DMS 273 (cell line): ENCODE measurements at regions not wholly inside any gene's neighbourhood (a gene's known extent, or its start where the extent isn't known, plus 50 kb on each side); places are given as distances from the start of the nearest gene placed in this dataset.

Source experiments
- DNase-seq: peaks from one replicate; lab custom pipeline; 2025; ENCODE audit not compliant: unreplicated experiment; lab: John Stamatoyannopoulos, UW

- DNase-seq, result no peak
These were observed 532.7 kb downstream of the SOX2 start for GRCh38 chr3:182244222-182244971.

- no peak for DNase-seq
These were observed 533.3 kb downstream of the SOX2 start for GRCh38 chr3:182245059-182245458.

- DNase-seq, result no peak
These were observed 535.1 kb downstream of the SOX2 start for GRCh38 chr3:182246870-182247269.

GRCh38 chr3:182248349-182248880, 536.7 kb downstream of the SOX2 start:
- peak; percentile 49 for DNase-seq

DNA sequence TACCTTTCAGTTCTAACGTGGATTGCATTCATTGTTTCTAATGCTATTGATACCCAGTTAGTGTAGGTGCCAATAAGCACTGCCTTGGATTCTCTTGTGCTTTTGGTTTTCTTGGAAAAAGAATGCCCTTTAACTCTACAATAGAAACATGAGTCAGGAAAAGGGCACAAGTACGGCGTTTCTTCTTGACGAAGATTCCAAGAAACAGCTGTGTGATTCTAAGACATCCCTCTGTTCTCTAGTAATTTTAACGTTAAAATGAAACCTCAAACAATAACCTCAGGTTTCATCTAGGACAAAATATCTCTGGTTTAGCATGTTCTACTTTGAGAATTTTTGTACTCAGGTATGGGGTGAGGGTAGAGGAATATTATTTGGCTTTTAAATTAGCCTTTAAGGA, 540.5 kb upstream of the ATP11B start:
- no peak for DNase-seq

GRCh38 chr3:182255158-182255557, 538.1 kb upstream of the ATP11B start:
- no peak for DNase-seq

DNA sequence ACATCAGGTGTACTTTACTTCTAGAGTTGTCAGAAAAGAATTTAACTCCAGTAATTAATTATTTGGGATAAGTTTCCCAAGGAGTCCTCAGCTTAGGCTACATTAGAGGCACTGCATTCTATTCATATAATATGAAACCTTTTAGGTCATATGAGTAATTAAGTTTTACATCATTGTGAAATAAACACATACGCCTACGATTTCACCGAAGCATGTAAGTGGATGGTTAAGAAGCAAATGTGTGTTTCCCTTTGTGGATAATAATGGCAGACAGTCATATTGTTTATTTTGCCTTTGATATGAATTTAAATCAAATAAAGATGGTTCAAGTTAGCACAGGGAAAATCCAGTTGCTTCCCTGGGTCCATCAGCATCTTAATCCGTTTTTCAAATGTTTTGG, 535.9 kb upstream of the ATP11B start:
- no peak for DNase-seq

GRCh38 chr3:182258538-182259177, 534.6 kb upstream of the ATP11B start:
- DNase-seq, result peak; percentile 80

DNA sequence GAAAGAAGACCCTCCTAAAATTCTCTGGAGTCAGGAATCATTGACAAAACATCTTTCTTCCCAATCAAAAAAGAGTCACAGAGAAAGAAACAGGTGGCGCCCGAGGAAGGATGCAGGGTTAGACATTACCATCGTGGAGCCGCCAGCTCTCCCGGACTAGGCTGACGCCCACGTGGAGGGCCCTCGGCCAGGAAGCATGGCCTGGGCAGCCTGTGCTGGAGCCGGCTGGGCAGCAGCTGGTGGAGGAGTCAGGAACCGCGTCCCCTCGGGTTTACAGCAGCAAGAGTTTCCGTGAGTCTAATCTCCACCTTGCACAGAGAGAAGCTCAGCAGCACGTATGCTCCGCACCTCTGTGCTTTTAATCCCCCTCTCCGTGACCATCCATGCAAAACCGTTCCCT, 533.7 kb upstream of the ATP11B start:
- DNase-seq, result peak; percentile 81

GRCh38 chr3:182261041-182261440, 532.3 kb upstream of the ATP11B start:
- no peak for DNase-seq

DNA sequence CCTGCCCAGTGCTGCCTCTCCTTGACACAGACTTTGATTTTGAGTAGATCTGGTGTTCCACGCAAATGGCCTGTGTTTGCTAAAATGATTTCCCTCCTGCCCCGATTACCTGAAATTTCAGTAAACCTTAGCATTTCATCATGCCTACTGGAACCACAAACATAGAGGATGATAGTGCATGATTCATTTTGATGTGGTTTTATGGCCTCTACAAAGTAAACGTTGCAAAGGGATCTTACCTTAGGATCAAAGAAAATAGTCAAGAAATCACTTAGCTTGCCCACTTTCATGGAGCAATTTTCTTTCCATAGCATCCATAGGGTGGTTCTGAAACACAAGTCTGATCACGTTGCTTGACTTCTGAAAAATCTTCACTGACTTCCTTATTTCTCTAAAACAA, 524.6 kb upstream of the ATP11B start:
- DNase-seq, result no peak

DNA sequence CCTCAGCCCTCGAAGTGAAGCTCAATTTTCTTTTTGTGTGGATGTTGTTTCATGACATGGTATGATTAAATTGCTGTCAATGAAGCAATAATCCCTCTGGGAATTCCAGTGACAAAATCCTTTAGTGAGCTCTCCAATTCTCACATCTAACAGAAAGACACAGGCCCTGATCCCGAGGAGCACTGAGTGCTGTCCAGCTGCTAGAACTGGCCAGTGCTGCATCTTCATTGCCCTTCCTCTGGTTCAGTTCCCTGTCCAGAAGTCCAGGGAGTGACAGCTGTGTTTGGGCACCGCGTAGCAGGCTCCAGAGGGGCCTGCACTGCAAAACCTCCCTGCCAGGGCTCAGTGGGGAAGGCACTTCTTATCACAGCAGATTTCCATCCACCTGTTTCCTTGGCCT, 516.8 kb upstream of the ATP11B start:
- no peak for DNase-seq

GRCh38 chr3:182284793-182285192, 508.5 kb upstream of the ATP11B start:
- no peak for DNase-seq

GRCh38 chr3:182292591-182292990, 500.7 kb upstream of the ATP11B start:
- DNase-seq, result no peak

DNA sequence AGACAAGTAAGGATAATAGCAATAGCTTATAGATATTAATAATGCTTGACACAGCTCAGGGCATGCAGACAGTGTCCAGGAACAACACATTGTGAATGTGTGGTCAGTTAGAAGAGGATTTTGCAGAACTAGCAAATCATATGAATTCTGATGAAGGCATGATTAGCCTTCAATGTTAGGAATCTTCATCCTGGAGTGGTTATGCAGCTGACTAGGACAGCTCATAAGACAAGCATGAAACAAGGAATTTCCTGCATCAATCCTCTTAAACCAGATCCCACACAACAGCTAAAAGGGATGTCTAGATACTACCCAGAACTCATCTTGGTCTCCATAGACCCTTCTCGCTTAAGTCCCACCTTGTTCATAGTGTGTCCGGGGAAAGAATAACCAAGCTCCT, 499.0 kb upstream of the ATP11B start:
- DNase-seq, result no peak

GRCh38 chr3:182294696-182295095, 498.6 kb upstream of the ATP11B start:
- no peak for DNase-seq

DNA sequence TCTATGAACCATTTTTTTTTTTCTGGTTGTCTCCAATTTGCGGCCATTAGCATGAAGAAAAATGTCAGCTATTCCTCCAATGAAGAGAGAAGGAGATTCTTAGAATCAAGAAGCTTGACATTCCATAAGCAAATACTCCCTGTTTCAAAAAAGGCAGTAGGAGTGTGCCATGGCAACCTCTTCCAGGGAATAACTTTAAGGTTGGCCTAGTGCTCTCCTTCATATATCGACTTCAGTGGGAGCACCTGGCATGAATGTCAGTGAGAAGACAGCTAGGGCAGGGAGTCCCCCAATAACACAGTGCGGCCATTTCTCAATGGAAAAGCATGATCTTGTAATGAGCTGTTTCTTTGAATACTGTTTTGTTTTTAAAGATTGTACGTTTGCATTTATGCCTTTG, 493.0 kb upstream of the ATP11B start:
- DNase-seq, result no peak

DNA sequence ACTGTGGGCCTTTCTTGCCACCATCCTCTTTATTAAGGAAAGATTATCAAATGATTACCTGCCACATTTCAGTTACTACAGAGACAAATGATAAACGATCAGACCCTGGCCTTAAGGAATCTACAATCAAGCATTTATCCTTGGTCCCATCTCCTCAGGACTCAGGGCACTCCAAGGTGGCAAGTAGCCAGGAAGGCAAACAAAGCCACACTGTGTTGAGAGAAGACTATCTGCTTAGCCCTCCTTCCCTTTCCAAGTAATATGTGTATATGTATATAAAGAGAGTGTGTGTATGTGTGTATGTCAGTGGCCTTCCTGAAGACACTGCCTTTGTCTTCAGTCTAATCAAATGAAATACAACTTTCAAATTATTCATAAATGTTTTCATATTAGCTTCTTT, 490.1 kb upstream of the ATP11B start:
- DNase-seq, result peak; percentile 9

DNA sequence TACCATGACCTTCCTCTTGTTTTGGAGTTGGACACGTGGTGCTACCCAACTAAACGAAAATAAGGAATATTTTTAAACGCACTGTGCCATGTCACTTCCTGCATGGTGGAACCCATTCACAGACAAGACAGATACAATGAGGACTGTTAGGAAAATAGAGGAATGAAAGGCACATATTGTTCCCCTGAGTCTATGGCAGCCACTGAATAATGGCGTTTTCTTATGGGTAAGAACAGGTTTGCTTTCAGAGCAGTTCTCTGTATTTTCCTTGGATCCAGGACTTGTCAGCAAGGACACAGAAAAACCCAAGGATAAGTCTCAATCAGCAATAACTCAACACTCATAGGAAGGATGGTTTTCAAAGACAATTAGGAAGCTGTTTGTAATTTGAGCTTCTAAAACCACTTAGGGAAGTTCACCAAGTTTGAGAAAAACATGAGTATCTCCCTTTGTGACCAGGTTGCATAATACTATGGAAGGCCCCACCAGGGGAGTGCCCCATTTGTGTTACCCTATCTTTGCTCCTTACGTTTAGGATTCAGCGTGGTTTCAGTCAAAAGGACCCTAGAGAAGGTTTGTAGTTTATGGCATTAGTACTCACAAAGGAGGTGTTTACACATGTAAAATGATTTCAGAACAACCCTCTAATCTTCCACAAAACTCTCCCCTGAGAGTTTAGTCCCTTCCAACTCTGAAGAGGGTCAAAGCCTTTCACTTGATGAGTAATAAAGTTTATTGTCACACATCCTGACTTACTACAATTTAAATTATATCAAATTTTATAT, 487.2 kb upstream of the ATP11B start:
- no peak for DNase-seq

DNA sequence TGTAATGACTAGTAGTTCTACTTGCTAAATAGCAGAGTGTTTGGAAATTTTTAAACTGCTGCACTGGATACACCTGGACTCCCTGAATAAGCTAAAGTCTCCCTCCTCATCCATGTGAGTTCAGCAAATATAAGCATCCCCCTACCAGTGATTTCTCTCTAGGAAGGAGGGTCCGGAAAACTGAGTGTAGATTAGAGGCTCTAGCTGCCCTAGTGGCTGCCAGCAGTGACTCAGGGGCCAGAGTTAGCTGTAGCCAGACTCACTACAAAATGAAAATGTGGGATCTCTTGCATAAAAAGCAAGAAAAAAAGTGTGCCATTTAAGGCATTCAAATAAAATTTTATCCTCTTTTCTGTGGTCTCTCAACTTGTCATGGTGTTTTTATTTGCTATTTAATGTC, 485.0 kb upstream of the ATP11B start:
- DNase-seq, result no peak

DNA sequence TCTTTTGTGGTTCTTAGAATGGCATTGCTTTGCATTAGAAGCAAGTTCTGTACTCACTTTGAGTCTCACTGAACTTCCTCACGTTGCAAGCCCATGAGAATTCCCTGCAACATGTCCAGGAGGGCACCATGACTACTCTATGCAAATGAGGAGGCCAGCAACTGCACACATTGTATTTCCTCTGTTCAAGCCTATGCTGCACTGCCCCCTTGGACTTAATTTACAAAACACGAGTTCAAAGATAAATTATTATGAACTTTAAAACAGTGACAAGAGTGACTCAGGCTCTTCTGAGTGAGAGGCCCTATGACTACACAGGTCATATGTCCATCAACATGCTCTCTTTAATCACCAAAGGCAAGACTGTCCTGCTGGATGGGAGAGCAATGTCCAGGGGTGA, 484.2 kb upstream of the ATP11B start:
- no peak for DNase-seq

DNA sequence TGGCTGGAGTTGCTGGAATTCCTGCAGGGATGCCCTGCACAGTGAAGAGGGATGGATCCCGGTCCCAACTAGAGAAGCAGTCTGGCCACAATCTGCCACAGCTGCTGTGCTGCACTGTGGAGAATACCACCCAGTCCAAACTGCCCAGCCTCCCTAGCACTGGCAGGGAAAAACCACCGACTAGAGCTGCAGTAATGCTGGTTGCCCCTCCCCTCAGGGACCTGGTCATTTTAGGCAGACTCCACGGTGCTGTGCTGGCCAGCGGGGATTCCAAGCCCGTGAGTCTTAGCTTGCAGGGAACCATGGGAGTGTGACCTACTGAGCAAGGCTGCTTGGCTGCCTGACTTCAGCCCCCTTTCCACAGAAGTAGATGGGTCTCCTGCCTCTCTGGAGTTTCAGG, 478.0 kb upstream of the ATP11B start:
- no peak for DNase-seq
